PC-3 (cell line): ENCODE measurements at regions not wholly inside any gene's neighbourhood (a gene's known extent, or its start where the extent isn't known, plus 50 kb on each side); places are given as distances from the start of the nearest gene placed in this dataset.

Source experiments
- ATAC-seq: fragments of 200-7000 bp; cut with Tn5 transposase; 2 replicates; pipeline ENCODE4 v1.9.1; 2020; ENCODE audit warnings: mild to moderate bottlenecking, moderate library complexity
- BruUV-seq: library from RNA; stranded (reverse); fragments of 400-500 nt; replicated peaks from 2 replicates; lab custom pipeline; 2021; lab: Mats Ljungman, UMichigan
- CTCF ChIA-PET: fragments of 300-600 bp; sonication (Branson Sonifier 250); formaldehyde crosslinking; loops from one replicate; lab custom pipeline; 2022; ENCODE audit warnings: antibody characterized with exemption; lab: Charles Lee
- POLR2A ChIA-PET: fragments of 300-600 bp; sonication (Branson Sonifier 250); formaldehyde crosslinking; loops from one replicate; lab custom pipeline; 2022; ENCODE audit warnings: antibody characterized with exemption; ENCODE audit not compliant: unreplicated experiment; lab: Charles Lee
- DNase-seq: peaks from one replicate; pipeline ENCODE4 v3.0.0-alpha.2; 2015
- H2AFZ ChIP-seq: fragments of 300-600 bp; sonication (generic); 2 replicates; pipeline ENCODE4 v1.6.0; 2016; ENCODE audit warnings: antibody characterized with exemption, low read length
- H3F3A ChIP-seq: fragments of 300-600 bp; sonication (generic); one replicate; pipeline ENCODE4 v1.6.0; 2017; ENCODE audit warnings: antibody characterized with exemption, low read length, control low read depth, mild to moderate bottlenecking; ENCODE audit not compliant: unreplicated experiment
- H3K27ac ChIP-seq: fragments of 300-600 bp; sonication (generic); 2 replicates; pipeline ENCODE4 v1.5.1; 2016; ENCODE audit warnings: mild to moderate bottlenecking, low read length
- H3K27me3 ChIP-seq: fragments of 300-600 bp; sonication (generic); 2 replicates; pipeline ENCODE4 v1.6.1; 2016; ENCODE audit warnings: low read length, mixed read lengths
- H3K36me3 ChIP-seq: fragments of 300-600 bp; sonication (generic); 2 replicates; pipeline ENCODE4 v1.6.1; 2016; ENCODE audit warnings: low read depth, mixed run types, low read length, mixed read lengths
- H3K4me1 ChIP-seq: fragments of 300-600 bp; sonication (generic); 2 replicates; pipeline ENCODE4 v1.5.1; 2016; ENCODE audit warnings: low read length; ENCODE audit not compliant: insufficient read depth
- H3K4me2 ChIP-seq: fragments of 300-600 bp; sonication (generic); 2 replicates; pipeline ENCODE4 v1.6.0; 2016; ENCODE audit warnings: low read length
- H3K4me3 ChIP-seq: fragments of 300-600 bp; sonication (generic); 2 replicates; pipeline ENCODE4 v1.5.1; 2016; ENCODE audit warnings: mild to moderate bottlenecking, low read length, mixed read lengths
- H3K79me2 ChIP-seq: fragments of 300-600 bp; sonication (generic); 2 replicates; pipeline ENCODE4 v1.6.1; 2017; ENCODE audit warnings: low read length, mixed read lengths
- H3K9ac ChIP-seq: fragments of 300-600 bp; sonication (generic); 2 replicates; pipeline ENCODE4 v1.6.0; 2016; ENCODE audit warnings: mild to moderate bottlenecking, low read length
- H3K9me2 ChIP-seq: fragments of 300-600 bp; sonication (generic); replicated peaks from 2 replicates; pipeline ENCODE4 v1.6.1; 2016; ENCODE audit warnings: mixed run types, low read length, mixed read lengths
- H3K9me3 ChIP-seq: fragments of 300-600 bp; sonication (generic); 2 replicates; pipeline ENCODE4 v1.6.1; 2016; ENCODE audit warnings: low read length, mixed read lengths
- H4K20me1 ChIP-seq: fragments of 300-600 bp; sonication (generic); 2 replicates; pipeline ENCODE4 v1.6.1; 2016; ENCODE audit warnings: low read length, mixed read lengths
- CTCF ChIP-seq: fragments of 300-600 bp; sonication (generic); conservative IDR thresholded peaks from 2 replicates; pipeline ENCODE4 v1.5.1; 2017; ENCODE audit warnings: antibody characterized with exemption, low read depth, mild to moderate bottlenecking, low read length
- EZH2 ChIP-seq: fragments of 300-600 bp; sonication (generic); IDR thresholded peaks from one replicate; pipeline ENCODE4 v1.6.1; 2017; ENCODE audit warnings: antibody characterized with exemption, mild to moderate bottlenecking, low read length; ENCODE audit not compliant: unreplicated experiment
- EZH2phosphoT487 ChIP-seq: fragments of 300-600 bp; sonication (generic); IDR thresholded peaks from 2 replicates; pipeline ENCODE4 v1.6.1; 2018; ENCODE audit warnings: mild to moderate bottlenecking, antibody characterized with exemption, low read length, borderline replicate concordance
- intact Hi-C: fragments of 100-400 bp; cut with micrococcal nuclease; formaldehyde crosslinking; loops from 2 replicates; pipeline ENCODE4 v1.9.0; 2023

GRCh38 chr1:192926736-192927135, 117.9 kb downstream of the RGS2 start:
- ATAC-seq = no peak
- CTCF ChIA-PET = no interaction called here

GRCh38 chr1:192927496-192927895, 118.7 kb downstream of the RGS2 start:
- Histone ChIP-seq H3K27ac (no peak overlapping the region), H3K9me3 (no peaks in the 10 kb centered on the region), H3K4me2 (no peak overlapping the region), H3K4me1 (no peaks in the 10 kb centered on the region), H3F3A (no peaks in the 10 kb centered on the region), H3K27me3 (no peaks in the 10 kb centered on the region), H2AFZ (no peak overlapping the region), H4K20me1 (no peaks in the 10 kb centered on the region), H3K79me2 (no peaks in the 10 kb centered on the region), H3K4me3 (no peak overlapping the region), H3K9me2 (no peaks in the 10 kb centered on the region), H3K36me3 (no peaks in the 10 kb centered on the region), H3K9ac (no peak overlapping the region)
- intact Hi-C loops = no loop called here
- POLR2A ChIA-PET = no interaction called here
- ATAC-seq (no peak), DNase-seq (no peak)
- CTCF ChIA-PET = no interaction called here
- BruUV-seq = no TSS peak
- TF ChIP-seq CTCF = no peak
- no peak for TF ChIP-seq EZH2phosphoT487
- TF ChIP-seq EZH2 = no peak

More at GRCh38 chr1:192926736-192927135, 117.9 kb downstream of the RGS2 start:
- Histone ChIP-seq H3K4me2 (no peak overlapping the region), H3K9me2 (no peaks in the 10 kb centered on the region), H4K20me1 (no peaks in the 10 kb centered on the region), H3K27me3 (no peaks in the 10 kb centered on the region), H3K4me3 (no peak overlapping the region), H3K9ac (no peak overlapping the region), H3F3A (no peaks in the 10 kb centered on the region), H3K9me3 (no peaks in the 10 kb centered on the region), H3K4me1 (no peaks in the 10 kb centered on the region), H3K36me3 (no peaks in the 10 kb centered on the region), H3K79me2 (no peaks in the 10 kb centered on the region), H2AFZ (no peak overlapping the region), H3K27ac (no peak overlapping the region)
- intact Hi-C loops = no loop called here
- BruUV-seq = no TSS peak
- POLR2A ChIA-PET = no interaction called here
- no peak for TF ChIP-seq EZH2
- no peak for DNase-seq

- DNase-seq = no peak
- intact Hi-C loops = no loop called here
- no peaks in the 10 kb centered on the region for H3K36me3 ChIP-seq
- CTCF ChIA-PET = no interaction called here
- H2AFZ ChIP-seq = no peak overlapping the region
- no peaks in the 10 kb centered on the region for H3K27me3 ChIP-seq
- POLR2A ChIA-PET = no interaction called here
- no TSS peak for BruUV-seq
- no peaks in the 10 kb centered on the region for H3K4me1 ChIP-seq
- no peaks in the 10 kb centered on the region for H3K9me3 ChIP-seq
- H3K4me2 ChIP-seq = no peak overlapping the region
- ATAC-seq = no peak
- no peaks in the 10 kb centered on the region for H3K79me2 ChIP-seq
- no peak overlapping the region for H3K9ac ChIP-seq
- no peaks in the 10 kb centered on the region for H3K9me2 ChIP-seq
- TF ChIP-seq EZH2 = no peak
- TF ChIP-seq EZH2phosphoT487 = no peak
- TF ChIP-seq CTCF = no peak
- H3K27ac ChIP-seq = no peak overlapping the region
- H3F3A ChIP-seq = no peaks in the 10 kb centered on the region
- no peak overlapping the region for H3K4me3 ChIP-seq
- H4K20me1 ChIP-seq = no peaks in the 10 kb centered on the region
Observed at GRCh38 chr1:192929597-192929996, 120.8 kb downstream of the RGS2 start.
